Tibial nerve (tissue), 3 donors: ENCODE measurements at regions not wholly inside any gene's neighbourhood (a gene's known extent, or its start where the extent isn't known, plus 50 kb on each side); places are given as distances from the start of the nearest gene placed in this dataset.

ENCODE experiments used
- CTCF ChIP-seq, 5 experiments: fragments of 200-600 bp in 3 of 5; fragments of 450-650 bp in 2 of 5; sonication (generic) in 3 of 5; IDR thresholded peaks; one replicate each; pipeline ENCODE4 v1.5.1; 2016 to 2019; ENCODE audit warnings: antibody characterized with exemption in 5 of 5, mild to moderate bottlenecking in 3 of 5, moderate library complexity in 2 of 5
- POLR2A ChIP-seq, 2 donors: fragments of 450-650 bp; IDR thresholded peaks; one replicate each; pipeline ENCODE4 v1.6.1; 2017; ENCODE audit warnings: antibody characterized with exemption in 2 of 2, mild to moderate bottlenecking in 2 of 2, moderate library complexity in 2 of 2

- TF ChIP-seq CTCF (IDR thresholded peaks at IDR 0.05) = no peak
- no peak for TF ChIP-seq POLR2A (IDR thresholded peaks at IDR 0.05)
These were observed 51.6 kb upstream of the MYEOV start for GRCh38 chr11:69242266-69242920.
